RCC 7860 (cell line): ENCODE measurements at regions not wholly inside any gene's neighbourhood (a gene's known extent, or its start where the extent isn't known, plus 50 kb on each side); places are given as distances from the start of the nearest gene placed in this dataset.

Source experiments
- DNase-seq: peaks from one replicate; pipeline ENCODE4 v3.0.0-alpha.2; 2015; ENCODE audit warnings: low spot score
- FAIRE-seq: peaks from 2 replicates; lab custom pipeline; 2012; peaks lifted over from hg19 to GRCh38; lab: Jason Lieb, UNC

DNA sequence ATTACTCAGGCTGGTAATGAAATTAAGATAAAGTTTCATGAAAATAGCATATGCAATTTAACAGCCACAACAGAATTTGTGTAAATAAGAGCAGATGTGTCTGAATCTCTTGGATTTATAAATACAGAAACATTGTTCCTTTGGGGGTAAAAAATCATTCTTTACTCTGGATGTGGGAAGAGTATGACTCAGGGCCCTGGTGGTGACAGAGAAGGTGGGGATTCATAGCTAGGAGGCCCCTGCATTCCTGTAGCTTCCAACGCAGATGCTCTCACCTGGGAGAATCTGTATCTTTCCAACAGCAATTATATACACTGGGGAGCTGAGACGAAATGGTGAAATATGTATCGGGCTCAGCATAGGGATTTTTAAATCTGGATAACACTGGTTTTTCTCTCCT is 167.6 kb upstream of the CADPS start:
- DNase-seq (no peak), FAIRE-seq (no peak)

DNA sequence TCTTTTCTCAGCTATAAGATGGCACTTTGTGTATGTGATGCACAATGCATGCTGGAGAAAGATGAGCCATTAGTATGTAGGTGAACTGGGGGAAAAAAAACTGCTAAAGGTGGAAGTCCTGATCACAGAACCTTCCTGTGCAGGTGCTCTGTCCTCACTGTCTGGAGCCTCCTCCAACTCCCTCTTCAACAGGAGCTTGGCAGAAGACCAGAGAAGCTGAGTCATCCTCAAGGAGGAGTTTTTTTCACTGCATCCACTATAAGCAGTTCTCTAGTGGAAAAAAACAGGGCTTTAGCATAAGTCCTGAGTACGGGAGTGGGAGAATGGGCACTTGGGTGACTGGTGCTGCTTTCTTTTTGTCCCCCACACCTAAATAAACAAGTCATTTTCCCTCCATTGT is 168.4 kb upstream of the CADPS start:
- no peak for FAIRE-seq
- no peak for DNase-seq

DNA sequence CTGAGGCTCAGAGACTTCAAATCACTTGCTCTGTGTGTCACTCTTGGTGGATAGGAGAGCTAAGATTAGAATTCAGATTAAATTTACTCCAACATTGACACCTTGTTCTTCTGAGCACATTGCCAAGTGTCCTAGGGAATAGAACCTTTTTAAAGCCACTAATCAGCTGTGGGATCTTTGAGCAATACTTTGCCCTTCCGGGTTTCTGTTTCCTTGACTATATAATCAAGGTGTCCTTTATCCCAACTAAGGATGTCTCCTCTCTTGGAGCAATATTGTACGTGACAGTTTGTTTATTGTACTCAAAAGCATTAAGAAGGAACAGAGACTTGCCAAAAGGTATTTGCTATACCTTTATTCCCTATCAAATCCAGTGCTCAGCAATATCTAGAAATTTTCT is 170.9 kb upstream of the CADPS start:
- FAIRE-seq (no peak), DNase-seq (no peak)

GRCh38 chr3:63046580-63046979 is 171.4 kb upstream of the CADPS start:
- no peak for DNase-seq
- no peak for FAIRE-seq

GRCh38 chr3:63047068-63047467 is 171.9 kb upstream of the CADPS start:
- FAIRE-seq, result no peak
- no peak for DNase-seq

DNA sequence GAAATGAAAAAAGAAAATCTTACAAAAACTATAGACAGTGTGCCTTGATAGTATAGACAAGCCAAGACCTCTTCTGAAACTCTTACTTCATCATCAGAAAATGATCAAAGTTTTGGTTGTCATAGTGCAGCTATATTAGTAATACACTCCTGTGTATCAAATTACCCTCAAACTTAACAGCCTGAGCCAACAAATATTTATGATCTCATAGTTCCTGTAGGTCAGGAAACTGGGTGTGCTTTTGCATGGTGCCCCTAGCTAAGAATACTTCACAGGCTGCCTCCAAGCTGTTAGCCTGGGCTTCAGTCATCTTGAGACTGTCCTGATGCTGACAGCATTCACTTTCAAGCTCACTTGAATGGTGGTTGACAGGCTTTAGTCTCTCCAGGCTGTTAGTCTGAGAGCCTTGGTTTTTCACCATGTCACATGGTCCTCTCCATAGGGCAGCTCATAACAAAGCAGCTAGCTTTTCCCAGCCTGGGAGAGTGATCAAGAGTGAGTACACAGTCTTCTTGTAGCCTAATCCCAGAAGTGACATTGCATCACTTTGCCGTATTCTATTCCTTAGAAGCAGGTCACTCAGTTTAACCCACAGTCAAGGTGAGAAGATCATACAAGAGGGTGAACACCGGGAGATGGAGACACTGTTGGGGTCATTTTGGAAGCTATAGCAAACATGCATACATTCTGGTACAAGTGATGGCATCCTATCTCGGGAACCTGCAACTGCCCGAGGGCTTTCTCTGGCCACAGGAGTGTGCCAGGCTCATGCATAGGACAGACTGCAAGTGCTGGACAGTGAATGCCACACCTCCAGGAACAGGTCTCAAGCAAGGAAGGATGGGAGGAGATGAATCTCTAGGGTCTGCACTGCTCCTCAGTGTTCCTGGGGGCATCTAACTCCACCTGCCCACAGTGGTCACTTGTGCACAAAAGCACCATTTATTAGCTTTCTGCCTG is 173.4 kb upstream of the CADPS start:
- DNase-seq, result no peak
- FAIRE-seq, result no peak

DNA sequence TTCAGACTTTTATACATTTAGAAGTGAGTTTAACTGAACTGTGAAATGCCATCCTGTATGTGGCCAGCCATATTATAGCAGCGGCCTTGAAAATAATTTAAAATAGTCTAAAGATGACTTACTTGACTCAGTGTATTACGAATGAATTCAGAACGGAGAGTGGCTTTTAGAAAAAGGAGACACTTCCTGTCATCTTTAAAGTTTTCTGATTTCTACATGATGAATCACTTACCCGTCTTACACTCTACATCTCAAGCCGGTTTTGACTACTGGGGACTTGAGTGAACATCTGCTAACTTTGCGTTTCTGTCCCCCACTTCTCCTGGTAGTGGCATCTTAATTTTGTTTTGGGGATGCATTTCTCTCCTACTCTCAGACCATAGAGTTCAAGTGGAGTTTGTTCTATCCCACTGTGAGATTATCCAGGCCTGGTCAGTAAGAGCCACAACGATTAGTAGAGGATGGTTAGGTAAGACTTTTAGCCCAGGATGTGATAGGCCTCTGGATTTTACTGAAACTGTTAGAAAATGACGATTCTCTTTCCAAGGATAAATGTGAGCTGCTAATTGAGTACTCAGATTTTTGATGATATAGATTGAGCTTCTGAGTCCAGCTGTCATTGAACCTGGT is 175.4 kb upstream of the CADPS start:
- FAIRE-seq (no peak), DNase-seq (no peak)

DNA sequence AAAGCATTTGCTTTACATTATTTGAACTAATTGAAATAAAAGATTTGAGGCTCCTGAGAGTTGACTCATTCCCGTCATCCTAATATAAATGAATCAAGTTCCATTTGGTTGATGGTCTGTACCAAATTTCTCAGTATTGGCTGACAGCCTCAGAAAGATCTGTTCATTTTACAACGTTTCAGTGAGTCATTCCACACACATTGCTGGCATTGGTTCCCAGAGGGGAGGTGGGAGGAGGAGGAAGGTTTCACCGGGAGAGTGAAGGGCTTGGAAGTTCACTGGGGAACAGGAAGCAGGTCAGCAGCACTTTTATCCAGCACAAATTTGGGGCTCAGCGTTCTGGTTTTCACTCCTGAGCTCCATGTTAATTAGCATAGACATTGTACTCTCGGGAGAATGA is 176.7 kb upstream of the CADPS start:
- no peak for FAIRE-seq
- DNase-seq, result no peak

DNA sequence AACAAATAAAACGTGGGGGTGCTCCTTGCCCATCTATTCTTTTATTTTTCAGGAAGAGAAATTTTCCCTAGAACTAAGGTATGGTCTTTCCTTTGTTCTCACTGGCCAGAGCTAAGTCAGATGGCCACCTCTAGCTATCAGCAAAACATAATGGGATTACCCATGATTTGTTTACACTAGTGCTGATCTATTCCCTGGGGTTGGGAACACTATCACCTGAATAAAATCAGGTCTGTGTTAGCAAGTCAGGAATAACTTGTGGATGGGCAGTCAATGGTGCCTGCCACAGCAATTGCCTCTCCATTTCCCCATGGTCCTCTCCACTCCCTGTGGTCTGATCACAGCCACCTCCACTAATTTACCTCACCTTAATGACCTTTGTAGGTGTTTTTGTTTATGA is 181.7 kb upstream of the CADPS start:
- FAIRE-seq (no peak), DNase-seq (no peak)

- DNase-seq (no peak), FAIRE-seq (no peak)
Measured at GRCh38 chr3:63060412-63060811, 185.2 kb upstream of the CADPS start.

DNA sequence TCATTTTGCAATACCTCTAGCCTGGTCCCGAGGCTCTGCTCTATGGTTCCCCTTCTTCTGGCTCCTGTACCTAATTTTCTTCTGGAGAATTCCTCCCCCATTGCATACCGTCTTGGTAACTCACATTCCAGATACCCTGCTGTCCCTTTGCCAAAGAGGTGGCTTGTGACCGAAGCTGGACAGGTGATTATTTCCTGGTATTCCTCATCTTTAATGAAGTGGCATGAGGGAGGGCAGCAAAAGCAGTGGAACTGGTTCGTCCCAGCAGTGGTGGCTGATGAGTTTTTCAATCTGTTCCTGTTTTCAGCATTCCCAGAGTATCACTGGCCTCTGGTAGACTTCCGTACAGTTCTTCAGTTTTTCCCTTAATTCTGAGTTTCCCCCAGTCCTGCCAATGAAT is 186.2 kb upstream of the CADPS start:
- DNase-seq, result no peak
- FAIRE-seq, result no peak

GRCh38 chr3:63064209-63064755 is 189.1 kb upstream of the CADPS start:
- DNase-seq, result no peak
- FAIRE-seq, result no peak

GRCh38 chr3:63067999-63068645 is 192.9 kb upstream of the CADPS start:
- FAIRE-seq, result no peak

GRCh38 chr3:63069806-63070475 is 194.7 kb upstream of the CADPS start:
- no peak for DNase-seq
- FAIRE-seq, result no peak

More at GRCh38 chr3:63067999-63068645, 192.9 kb upstream of the CADPS start:
- no peak for DNase-seq

DNA sequence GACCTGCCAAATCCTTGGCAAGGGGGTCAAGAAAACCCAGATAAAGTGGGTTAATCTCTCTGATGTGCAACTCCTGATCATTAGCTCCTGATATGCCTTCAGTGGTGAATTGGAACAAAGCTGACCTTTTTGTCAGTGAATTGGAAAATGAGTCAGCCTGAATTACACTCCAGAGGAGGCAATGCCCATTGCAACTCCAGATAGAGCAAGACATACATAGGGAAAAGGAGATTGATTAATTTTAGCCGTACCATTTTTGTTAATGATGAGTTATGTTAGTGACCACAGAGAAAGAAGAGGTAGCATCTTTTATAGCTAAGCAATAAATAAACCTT is 195.2 kb upstream of the CADPS start:
- DNase-seq (no peak), FAIRE-seq (no peak)

DNA sequence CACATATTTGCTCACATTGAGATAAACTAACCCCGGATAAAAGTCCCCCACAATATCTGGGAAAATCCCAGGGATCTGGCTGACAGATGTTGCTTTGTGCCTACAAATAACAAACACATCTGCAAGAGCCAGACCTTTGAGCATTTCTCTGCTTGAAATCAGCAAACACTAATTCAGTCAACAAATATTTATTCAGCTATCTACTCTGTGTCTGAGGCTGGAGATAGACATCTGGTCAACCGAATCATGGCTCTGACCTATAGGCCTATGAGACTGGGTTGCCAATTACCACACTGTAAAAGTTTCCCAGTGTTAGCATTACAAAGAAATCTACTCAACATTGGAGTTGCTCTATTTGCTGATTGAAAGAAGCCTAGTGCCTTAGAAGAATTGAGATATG is 201.1 kb upstream of the CADPS start:
- DNase-seq, result no peak
- FAIRE-seq, result no peak

DNA sequence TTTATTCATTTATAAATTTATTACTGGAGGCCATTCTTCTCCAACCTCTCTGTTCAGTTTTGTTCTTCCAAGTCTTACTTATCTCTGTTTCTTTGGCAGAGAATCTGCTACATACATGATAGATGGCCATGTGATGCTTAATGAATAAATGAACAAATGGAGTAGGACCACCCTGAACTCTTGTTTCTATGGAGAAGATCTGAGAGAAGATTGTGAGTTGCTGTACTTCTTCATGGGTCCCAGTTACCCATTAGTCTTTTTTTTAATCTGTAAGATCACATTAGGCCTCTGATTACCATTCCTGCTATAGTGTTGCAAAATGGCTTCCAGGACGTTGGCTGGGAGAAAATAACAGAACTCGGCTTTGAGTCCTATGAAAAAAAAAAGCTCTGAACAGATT is 191.9 kb upstream of the SYNPR start:
- DNase-seq, result no peak

DNA sequence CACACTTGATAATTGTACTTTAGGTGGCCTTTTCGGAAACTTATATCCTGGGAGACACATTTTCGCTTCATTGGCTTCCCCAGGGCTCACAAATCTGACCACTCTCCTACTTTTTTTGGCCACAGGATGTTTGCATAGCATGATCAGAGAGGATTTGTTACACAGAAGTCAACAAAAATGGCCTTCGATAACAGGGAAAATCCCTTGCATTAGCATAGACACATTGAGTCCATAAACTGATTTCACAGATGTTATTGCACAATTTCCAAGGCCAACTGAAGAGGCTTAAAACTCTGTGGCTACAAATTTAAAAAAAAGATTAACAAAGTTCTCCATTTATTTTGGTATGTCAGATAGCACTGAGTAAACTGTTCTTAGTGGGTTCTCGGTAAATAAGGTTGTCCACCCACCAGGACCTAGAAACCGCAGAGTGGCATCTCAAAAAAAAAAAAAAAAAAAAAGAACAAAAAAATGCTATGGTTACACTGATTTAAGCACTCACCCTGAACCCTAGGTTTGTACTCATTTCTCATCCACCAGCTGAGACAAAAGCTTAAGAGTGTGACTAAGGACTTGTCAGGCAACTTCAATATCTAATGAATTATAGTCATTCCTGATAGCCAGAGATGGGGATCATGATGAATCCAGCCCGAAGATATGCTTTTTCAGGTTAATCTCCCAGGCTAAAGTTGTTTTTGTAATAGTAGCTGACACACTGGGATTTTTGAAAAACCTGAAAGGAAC is 188.9 kb upstream of the SYNPR start:
- no peak for FAIRE-seq

More for the DNA sequence above, 191.9 kb upstream of the SYNPR start:
- FAIRE-seq, result no peak

DNA sequence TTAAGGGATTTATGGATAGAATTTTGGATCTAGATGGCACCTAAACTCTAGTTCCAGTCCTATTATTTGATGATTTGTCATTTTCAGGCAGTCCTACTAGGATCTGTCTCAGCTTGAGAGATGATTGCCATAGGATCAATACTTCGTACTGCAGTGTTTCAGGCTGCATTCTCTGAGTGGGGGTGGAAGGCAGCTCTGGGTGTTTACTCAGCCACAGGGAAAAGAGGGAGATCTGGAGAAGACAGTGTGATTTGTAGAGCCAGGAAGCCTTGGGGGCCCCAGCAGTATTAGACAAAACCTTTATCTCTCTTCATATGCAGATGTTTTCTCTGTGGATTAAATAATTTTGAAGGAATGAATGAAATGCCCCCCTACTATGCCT is 188.4 kb upstream of the SYNPR start:
- DNase-seq (no peak), FAIRE-seq (no peak)

More for the DNA sequence above, 188.9 kb upstream of the SYNPR start:
- no peak for DNase-seq

DNA sequence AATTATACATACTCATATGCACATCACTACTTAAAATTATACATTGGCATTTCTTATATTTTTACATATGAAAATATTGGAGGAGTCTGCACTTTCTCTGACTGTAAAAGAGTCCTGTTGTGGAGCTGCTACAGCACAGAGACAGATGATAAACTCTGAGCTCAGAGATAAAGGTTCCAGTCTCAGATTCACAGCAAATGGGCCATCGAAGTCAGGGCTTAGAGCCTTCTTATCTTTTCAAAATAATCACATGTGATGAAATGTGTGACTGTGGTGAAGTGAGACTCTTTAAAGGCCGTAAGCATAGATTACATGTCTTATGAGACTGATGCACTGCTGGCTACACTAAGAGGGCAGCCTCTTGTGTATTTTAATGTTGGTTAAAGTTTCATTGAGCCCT is 187.5 kb upstream of the SYNPR start:
- FAIRE-seq (no peak), DNase-seq (no peak)
